GM18870 (cell line): ENCODE measurements at regions not wholly inside any gene's neighbourhood (a gene's known extent, or its start where the extent isn't known, plus 50 kb on each side); places are given as distances from the start of the nearest gene placed in this dataset.

Experiments used
- ATAC-seq: cut with Tn5 transposase; IDR thresholded peaks from one replicate; pipeline ENCODE4 v1.9.1; 2021; ENCODE audit warnings: moderate library complexity; ENCODE audit not compliant: unreplicated experiment

DNA sequence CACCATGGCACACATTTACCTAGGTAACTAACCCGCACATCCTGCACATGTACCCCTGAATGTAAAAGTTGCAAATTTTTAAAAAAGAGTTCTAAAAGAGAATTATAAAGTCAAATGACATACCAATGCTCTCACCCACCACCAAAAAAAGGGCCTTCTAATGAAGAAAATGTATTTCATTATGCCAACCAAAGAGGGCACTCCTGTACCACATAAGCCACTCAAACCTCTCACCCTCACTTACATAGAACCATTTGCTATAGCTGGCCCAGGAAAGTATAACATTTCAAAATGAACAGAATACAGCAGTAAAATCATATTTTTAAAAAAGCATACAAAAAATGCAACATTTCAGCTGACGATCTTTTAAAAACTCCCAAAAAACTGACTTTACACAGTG is 241.5 kb upstream of the PKDCC start:
- no peak for ATAC-seq

DNA sequence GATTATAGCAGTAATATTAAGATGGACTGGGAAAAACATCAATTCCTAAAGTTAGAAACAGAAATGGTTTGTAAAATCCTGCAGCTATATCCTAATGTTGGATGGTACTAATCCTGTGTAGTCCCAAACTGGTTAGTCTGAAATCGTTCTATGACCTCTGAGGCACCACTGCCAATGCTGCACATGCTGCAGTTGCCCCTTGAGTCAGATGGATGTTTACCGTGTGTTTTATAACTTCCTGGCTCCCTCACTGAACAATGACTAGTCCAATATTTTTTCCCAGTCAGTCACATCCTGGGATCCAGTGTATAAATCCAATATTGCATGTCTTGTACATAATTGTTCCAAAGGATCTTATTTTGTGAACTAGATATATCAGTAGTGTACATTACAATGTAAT is 226.7 kb upstream of the PKDCC start:
- no peak for ATAC-seq

DNA sequence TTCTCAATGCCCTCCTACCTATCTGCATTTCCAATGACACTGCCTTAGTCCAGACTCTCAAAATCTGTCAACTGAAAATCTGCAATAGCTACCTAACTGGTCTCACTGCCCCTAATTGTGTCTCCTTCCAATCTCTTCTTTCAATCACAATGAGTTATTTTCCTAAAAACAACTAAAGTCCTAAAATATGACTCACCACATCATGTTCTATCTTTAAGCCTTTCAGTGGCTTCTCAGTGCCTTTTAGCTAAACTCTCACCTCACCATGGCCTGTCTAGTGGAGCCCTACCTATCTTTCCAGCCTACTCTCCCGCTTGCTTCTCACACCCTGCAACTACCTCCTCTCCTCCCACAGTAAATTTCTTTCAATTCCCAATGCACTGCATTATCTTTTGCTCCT is 220.9 kb upstream of the PKDCC start:
- no peak for ATAC-seq

DNA sequence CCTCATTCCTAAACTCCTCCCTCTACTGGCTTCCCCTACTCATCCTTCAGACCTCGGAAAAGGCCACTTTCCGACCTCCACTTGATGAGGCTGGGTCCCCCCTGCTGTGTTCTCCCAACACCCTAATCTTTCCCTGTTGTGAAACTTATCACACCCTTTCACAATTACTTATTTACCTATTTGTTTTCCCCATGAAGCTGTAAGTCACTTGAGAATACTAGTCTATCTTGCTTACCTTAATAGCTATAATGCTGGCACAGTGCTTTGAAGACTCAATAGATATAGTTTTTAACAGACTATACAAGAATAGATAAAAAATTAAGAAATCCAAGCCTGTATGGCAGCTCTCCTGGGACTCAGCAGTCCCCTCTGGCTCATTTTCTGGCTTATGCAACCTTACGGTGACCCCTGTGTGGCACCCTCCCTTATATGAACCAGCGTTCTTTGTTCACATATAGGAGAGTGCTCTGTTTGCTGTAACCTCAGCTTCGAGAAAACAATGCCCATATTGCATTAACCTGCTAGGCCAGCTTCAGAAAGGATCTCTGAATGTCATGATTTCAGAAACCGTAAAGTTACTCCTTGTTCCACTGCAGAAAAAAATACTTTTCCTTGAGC is 220.4 kb upstream of the PKDCC start:
- no peak for ATAC-seq

DNA sequence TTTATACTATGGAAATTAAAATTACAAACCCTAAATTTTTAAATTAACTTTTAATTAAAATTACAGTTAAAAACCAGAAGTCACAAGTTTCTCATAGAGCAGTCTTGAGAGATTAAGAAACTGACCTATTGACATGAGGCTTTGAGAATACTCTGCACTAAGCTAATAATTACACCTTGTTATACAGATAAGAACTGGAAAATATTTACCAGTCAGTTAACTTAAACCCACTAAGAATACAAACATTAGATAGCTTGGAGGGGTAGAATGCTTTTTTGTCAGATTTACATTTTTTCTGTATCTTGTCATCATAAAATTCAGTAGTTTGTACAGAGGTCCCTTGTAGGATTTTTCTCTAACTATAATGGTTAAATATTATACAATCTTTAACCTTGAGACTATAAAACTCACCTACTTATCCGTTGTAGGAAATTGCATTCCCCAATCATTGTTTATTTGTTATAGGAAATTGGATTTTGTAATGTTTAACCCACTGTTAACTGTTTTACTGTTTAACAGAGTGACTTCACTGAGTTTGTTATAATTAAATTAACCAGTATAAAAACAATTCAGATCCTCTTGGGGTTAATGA is 219.7 kb upstream of the PKDCC start:
- ATAC-seq = no peak

DNA sequence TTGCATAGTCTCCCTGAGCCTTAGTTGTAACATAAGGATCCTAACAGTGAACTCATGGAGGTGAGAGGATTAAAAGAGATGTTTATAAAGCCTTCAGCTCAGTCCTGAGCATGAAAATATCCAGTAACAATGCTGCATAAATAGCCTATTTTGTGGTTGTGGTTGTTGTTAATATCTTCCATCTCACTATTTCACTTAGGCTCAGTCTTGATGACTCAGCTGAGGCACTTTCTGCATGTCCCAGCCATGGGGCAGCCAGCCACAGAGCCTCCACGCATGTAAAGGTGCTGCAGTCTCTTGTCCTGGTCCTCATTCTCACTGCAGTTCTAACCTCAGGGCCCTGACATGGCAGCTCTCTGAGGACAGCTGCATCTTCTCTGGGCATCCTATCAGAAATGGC is 218.8 kb upstream of the PKDCC start:
- ATAC-seq = no peak

DNA sequence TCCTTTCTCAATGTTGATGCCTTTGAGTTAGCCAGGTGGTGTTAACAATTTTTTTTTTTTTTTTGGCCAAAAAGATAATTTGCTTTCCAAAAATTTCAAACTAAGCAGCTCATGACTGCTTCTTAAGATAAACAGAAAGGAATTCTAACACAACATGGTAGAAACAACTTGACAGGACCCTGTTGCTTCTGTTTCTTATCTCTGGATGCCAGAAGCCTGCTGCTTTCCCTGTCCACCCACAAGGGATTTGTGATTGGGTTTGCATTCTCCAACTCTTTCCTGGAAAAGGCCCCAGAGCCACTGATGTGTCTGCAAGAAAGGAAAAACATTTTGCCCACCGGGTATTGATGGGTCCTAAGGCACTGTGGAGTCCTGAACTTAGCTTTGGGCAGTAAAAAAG is 217.2 kb upstream of the PKDCC start:
- ATAC-seq = no peak

DNA sequence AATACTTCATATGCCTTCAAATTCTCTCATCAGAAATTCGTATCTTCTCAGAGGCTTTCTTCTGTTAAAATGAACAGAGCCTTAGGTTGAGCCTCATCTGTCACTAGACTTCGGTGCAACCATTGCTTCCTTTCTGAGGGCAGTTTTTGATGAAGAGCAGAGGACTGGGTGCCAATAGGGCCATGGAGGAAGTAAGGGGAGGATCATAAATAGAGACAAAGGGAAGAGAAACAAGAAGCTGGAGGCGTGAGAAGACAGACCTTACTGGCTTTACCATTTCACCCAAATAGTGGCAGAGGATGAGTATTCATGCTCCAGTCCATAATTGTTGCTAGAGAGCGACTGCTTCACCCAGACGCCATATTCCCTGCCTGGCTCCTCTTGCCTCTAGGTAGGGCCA is 215.6 kb upstream of the PKDCC start:
- ATAC-seq = no peak

DNA sequence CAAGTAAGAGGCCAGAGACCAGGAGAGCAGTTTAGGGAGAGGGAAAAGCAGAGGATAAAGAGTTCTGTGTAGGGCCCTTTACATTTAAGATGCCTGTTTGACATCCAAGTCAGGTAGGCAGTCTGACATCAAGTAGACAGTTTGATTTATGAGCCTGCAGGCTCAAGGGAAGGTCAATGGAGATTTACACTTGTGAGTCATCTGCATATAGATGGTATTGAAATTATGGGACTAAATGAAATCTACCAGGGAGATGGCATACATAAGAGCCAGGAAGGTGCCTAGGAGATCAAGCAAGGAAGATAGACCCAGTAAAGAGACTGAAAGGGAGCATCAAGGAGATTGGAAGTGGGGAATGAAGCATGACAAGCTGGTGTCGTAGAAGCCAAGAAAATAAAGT is 212.4 kb upstream of the PKDCC start:
- no peak for ATAC-seq

DNA sequence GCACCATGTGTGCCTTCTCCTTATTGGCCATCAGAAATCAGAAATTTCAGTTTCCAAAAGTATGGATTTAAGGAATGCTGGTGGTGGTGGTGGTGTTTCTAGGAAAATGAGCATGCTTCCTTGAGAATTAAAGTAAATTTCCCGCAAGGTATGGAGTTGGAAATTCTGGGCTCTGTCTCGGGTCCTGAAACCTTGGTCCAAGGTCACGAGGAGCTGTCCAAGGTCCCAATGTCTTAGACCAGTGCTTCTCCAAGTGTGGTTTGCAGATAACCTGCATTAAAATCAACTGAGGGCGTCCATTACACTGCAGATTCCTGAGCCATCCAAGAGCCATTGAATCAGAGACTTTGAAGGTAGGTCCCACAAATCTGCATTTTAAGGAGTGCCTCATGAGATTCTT is 210.9 kb upstream of the PKDCC start:
- no peak for ATAC-seq

DNA sequence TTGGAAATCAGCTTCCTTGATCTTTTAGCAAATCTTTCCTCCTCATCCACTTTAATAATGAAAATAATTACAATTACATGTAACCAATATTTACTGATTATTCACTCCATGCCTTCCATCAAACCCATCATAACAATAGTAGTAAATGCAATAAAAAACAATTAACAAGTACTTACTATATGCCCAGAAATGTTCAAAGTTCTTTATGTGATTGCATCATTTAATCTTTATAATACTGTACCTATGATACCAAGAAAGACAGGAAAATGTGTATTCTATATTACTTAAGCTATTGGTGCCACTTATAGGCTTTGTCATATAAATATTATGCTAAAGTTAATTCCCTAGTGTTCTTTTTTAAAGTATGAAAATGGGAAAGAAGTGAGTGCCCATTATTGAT is 210.2 kb upstream of the PKDCC start:
- no peak for ATAC-seq

DNA sequence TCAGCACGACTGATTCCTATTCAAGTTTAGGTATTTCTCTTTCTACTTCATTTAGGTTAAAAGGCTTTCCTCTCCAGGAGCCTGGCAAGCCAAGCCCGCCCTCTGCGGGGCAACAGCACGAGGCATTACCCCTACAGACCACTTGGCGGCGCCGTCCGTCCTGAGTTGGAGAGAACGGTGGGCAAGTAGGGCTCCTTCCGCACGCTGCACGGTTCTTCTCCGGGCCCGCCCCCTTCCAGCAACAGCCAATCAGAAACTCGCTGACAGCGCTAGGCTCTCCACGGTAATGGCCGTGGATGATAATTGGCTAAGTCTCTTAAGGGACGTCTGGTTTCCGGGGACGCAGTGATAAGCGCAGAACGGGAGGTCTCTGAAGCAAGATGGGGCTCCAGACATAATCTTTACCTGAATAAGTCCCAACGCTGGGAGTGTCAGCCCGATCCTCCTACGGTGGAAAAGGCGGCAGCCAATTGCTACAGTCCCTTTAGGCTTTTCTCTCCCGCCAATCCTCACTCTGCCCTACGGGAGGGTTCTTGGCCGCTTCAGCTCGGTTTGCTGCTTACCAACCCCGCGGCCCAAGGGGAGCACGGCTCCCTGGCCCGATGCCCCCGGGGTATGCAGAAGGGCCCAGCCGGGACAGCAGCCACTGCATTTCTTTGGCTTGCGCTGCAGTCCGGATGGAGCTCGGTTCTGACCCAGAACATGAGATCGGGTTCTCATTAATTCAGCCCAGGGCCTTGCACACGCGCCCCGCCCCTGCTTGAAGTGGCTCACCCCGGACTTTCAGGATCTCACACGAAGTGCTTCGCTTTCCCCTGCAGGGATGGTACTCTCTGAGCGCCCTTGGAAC is 206.9 kb upstream of the PKDCC start:
- peak; percentile 100 for ATAC-seq

DNA sequence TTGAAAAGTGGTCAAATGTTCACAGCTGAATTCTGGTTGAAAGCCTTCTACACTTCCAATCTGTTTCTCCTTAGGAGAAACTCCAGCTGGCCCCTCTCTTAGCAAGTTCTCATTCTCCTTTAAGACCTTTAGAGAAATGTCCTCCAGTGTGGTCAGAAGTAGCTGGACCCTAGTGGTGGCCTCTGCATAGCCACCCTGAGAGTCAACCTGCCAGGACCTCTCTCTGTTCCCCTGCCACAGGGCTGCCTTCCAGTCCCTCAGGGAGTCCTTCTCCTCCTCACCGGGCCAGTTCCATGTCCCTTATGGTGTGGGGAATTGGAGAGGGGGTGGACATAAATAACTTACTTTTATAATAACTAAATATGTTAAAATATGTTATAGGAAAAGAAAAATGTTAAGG is 200.9 kb upstream of the PKDCC start:
- ATAC-seq = no peak

DNA sequence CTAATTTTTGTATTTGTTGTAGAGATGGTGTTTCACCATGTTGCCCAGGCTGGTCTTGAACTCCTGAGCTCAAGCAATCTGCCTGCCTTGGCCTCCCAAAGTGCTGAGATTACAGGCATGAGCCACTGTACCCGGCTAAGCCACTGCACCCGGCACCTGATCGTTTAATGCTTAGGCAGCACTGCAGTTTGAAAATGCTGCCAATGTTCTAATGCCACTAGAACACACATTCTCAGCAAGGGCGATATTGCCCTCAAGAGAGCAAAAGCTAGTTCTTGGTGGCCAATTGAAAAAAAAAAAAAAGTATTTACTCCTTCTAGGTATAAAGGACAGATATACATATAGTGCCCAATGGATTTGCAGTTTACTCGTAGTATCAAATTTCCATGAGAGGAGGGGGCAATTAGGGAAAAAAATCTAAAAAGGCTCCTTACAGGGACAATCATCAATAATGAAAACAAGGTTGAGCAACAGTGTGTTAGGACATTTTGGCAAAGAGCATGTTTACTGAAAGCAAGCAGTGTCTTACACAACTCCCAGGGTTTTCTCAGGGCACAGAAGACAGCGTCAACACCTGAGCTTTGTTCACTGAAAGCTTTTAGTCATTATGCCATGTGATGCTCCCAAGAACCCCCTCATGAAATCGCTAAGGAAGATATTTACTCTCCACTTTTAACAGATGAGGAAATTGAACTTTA is 199.9 kb upstream of the PKDCC start:
- no peak for ATAC-seq

DNA sequence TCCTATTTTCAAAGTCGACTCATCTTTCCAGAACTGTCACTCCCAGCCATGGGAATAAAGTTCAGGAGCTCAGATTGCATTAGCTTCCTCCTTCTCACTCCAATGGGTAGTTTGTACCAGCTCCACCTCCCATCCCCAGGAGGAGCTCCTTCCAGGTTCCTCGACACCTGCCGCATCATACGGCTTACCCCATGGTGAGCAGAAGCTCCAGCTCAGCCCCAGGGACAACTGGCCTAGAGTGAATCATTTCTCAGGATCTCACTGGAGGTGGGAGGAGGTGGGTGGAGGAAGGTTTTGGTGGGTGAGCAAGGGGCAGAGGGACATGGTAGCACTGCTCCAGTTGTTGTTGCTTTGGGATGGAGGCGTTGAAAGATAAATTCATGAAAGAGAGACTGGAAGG is 196.3 kb upstream of the PKDCC start:
- no peak for ATAC-seq

DNA sequence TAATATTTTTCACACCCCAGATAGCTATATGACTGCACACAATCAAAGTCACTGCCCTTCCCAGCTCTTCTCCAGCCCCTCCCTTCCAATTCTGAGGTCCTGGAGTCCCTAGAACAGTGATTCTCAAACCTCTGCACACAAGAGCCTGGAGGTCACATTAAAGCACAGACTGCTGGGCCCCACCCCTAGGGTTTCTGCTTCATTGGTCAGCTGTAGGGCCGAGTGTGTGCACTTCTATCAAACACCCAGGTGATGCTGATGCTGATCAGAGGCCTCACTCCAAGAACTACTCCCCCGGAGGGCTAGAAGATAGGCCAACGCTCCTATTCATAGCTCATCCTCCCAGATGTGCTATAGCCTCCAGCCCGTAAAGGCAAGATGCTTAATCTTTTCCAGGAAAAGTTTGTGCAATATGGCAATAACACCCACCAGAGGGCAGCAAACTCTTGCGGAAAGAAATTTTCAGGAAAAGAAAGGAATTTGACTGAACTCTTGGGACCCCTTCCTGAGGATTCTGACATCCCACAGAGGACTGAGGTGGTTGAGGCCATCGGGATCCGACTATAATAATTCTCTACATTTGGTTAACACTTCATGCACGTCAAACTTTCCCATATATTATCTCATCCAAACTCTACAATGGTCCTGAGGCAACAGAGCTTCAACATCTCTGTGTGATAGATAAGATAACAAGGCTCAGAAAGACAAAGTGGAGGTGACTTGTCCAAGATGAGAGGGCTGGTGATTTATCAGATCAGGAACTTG is 194.2 kb upstream of the PKDCC start:
- ATAC-seq = no peak

DNA sequence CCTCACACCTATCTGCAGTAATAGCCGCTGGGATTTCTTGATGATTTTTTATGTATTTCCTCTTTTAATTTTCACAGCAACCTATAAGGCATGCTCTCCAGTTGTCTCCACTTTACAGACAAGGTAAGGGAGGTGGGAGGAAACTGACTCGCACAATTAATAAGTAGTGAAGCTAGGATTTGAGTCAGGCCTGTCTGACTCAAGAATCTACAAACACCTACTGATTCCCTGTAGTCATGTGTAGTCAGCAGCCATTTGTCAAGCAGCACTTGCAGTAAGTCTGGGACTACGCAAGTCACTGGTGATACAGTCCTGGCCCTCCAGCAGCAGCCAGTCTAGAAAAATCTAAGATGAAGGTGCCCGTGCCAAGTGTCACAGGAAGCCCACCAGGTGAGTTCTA is 193.6 kb upstream of the PKDCC start:
- ATAC-seq = no peak

DNA sequence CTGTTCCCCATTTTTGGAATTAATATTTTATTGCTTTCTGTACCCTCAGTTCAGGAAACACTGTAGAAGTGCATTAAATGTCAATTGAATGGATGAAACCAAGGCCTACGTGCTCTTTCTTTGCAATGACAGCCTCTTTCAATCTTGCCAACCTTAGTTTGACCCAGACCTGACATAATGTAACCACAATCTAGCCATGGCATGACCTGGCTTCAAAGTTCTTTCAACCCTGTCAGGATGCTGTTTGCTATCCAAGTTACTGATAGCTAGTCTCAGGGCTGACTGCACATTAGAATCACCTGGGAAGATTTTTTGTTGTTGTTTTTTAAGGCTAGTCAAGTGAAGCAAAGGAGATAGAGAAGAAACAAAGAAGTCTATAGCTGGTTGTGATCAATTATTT is 190.9 kb upstream of the PKDCC start:
- no peak for ATAC-seq

DNA sequence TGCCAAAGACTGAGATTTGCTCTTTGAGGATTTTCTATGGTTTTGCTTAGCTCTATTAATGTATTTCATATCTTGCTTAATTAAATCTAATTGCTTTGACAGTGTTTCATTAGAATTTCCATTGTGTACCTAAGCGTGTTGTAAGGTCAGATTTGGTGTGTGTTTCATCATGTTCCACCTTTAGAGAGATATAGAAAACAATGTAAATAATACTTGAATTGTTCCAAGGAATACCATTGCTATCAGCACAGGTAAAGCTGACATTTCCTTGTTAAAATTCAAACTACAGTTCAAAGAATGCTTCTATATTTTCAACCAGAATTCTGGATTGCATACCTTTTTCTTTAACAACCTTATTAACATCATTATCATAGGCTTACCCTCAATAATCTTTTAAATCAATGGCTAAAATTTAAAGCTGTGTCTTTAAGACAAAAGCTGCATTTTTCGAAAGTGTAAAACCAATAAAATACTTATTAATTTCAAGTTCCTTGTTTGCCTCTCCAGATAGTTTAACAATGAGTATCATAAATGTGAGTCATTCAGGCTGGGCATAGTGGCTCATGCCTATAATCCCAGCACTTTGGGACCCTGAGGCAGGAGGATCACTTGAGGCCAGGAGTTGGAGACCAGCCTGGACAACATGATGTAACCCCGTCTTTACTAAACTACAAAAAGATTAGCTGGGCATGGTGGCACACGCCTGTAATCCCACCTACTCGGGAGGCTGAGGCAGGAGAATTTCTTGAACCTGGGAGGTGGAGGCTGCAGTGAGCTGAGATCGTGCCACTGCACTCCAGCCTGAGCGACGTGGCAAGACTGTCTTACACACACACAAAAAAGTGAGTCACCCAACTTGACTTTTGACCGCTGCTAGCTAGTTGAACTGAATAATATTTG is 188.0 kb upstream of the PKDCC start:
- ATAC-seq = no peak

DNA sequence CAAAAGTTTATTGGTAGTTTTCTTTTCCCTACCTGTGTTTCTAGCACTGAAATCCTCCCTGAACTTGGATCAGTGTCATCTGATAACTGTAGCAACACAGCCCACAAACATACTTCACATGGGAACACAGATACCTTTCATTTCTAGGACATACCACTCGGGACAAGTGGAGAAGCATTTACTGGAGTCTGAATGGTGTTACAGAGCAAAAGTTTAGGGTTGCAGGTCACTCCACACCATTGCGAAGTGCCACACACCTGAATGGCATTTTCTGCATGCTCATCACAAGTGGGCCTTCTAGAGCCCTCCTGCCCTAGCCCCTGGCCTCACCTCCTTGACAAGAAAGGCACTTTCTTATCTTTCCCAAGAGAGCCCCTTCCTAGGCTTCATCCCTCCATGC is 184.8 kb upstream of the PKDCC start:
- ATAC-seq = no peak
